ENCODE measurements at regions not wholly inside any gene's neighbourhood (a gene's known extent, or its start where the extent isn't known, plus 50 kb on each side); places are given as distances from the start of the nearest gene placed in this dataset.

DNA sequence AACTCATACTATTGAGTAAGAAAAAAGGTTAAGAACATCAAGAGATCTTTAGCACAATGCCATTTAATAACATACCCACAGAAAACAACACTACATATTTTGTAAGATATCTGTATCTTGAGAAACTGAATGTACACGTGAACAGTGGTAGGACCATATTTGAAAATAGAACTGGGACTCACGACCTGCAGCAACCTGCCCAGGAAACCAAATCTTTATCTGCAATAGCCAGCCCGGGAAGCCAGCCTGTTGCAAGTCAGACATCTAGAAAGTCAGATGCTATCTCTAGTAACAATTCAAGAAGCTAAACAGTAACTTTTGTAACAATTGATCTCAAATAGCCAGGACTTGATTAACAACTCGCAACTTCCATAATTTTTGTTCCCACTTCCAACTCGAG, 52.6 kb upstream of the SOD3 start:
- DNase-seq (ENCODE audit: low spot score) = no peak
- H3K27ac ChIP-seq = no peak overlapping the region
- TF ChIP-seq, protein P1, sequence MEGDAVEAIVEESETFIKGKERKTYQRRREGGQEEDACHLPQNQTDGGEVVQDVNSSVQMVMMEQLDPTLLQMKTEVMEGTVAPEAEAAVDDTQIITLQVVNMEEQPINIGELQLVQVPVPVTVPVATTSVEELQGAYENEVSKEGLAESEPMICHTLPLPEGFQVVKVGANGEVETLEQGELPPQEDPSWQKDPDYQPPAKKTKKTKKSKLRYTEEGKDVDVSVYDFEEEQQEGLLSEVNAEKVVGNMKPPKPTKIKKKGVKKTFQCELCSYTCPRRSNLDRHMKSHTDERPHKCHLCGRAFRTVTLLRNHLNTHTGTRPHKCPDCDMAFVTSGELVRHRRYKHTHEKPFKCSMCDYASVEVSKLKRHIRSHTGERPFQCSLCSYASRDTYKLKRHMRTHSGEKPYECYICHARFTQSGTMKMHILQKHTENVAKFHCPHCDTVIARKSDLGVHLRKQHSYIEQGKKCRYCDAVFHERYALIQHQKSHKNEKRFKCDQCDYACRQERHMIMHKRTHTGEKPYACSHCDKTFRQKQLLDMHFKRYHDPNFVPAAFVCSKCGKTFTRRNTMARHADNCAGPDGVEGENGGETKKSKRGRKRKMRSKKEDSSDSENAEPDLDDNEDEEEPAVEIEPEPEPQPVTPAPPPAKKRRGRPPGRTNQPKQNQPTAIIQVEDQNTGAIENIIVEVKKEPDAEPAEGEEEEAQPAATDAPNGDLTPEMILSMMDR (IDR thresholded peaks at IDR 0.05) = no peak
- no peak overlapping the region for H3K4me3 ChIP-seq

DNA sequence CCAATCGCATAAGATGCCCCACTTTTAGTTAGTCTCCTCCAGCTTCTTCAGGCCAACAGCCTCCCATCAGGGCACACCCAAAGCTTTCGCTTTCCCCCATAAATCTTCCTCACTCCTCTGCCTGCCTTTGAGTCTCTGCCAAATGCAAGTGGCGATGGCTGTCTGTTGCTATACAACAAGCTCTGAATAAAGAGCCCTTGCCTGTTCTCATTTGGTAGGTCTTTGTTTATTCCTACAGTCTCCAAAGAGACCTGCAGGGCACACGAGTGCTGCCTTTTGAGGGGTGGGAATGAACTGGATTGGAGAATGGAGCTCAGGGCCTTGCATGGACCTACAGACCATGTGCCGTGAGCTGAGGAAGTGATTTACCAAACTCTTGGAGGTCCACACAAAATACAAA, 52.2 kb upstream of the SOD3 start:
- Histone ChIP-seq H3K4me3 (no peak overlapping the region), H3K27ac (no peak overlapping the region)
- TF ChIP-seq, protein P1 (IDR thresholded peaks at IDR 0.05) = no peak
- DNase-seq (ENCODE audit: low spot score) = no peak

DNA sequence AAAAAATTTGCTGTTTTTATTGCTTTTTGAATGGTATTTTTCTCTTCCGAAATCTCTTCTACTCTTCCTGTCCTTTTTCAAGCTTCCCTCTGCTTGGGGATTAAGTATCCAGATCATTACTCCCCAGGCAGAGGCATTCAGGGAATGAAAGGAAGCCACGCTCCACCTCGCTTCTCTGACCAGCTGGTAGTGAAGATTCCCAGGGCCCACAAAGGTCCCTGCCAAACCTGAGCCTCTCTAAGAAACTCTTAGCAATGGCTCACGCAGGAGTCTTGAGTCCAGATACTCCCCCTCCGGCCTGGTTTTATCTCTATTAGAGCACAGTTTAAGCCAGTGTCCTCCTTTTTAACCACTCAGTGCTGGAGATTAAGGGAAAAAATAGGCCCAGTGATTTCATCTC, 51.4 kb upstream of the SOD3 start:
- DNase-seq (ENCODE audit: low spot score) = no peak
- Histone ChIP-seq H3K27ac (no peak overlapping the region), H3K4me3 (no peak overlapping the region)
- TF ChIP-seq, protein P1 (IDR thresholded peaks at IDR 0.05) = no peak

DNA sequence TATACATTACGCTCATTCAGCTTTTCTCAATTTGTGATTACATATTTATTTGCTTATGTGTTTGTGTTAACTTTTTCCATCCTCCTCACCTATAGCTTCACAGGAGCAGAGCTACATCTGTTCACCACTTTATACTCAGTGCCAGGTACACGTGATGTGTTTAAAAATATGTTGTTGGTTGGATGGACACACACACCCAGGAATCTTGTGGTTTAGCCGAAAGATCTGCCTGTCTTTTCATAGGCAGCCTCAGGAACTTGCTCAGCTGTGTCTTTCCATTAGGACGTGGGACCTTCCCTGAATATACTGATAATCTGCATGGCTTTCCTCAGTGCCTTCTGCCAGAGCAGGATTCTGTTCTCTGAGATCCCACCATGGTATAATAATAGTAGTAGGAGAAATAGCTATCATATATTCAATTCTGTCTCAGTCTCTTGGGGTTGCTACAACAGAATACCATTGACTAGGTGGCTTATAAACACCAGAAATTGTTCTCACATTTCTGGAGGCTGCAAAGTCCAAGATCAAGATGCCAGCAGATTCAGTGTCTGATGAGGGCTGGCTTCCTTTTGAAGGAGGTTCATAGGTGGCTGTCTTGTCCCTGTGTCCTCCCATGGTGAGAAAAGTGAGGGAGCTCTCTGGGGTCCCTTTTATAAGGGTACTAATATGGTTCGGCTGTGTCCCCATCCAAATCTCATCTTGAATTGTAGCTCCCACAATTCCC, 50.0 kb upstream of the SOD3 start:
- DNase-seq (ENCODE audit: low spot score) = no peak
- Histone ChIP-seq H3K4me3 (no peak overlapping the region), H3K27ac (no peak overlapping the region)
- TF ChIP-seq, protein P1 (IDR thresholded peaks at IDR 0.05) = no peak
